SK-N-SH (cell line): ENCODE measurements at regions not wholly inside any gene's neighbourhood (a gene's known extent, or its start where the extent isn't known, plus 50 kb on each side); places are given as distances from the start of the nearest gene placed in this dataset.

Source experiments
- CTCF ChIA-PET: fragments of 300-600, 350-600 bp; formaldehyde crosslinking; extraction: SDS; loops from one replicate; lab custom pipeline; 2021; lab: Yijun Ruan, JAX
- POLR2A ChIA-PET: fragments of 350-600 bp; sonication (Branson Sonifier 250); formaldehyde crosslinking; extraction: SDS; loops from one replicate; lab custom pipeline; 2020; ENCODE audit warnings: antibody characterized with exemption, inconsistent platforms; lab: Yijun Ruan, JAX
- DNase-seq: peaks from one replicate; pipeline ENCODE4 v3.0.0; 2012
- H2AFZ ChIP-seq: fragments of 200-600 bp; sonication (generic); 2 replicates; pipeline ENCODE4 v1.8.1; 2016; ENCODE audit warnings: antibody characterized with exemption, mild to moderate bottlenecking, low read depth
- H3F3A ChIP-seq: fragments of 200-600 bp; sonication (generic); replicated peaks from 2 replicates; pipeline ENCODE3; 2016; ENCODE audit warnings: antibody characterized with exemption, mild to moderate bottlenecking; ENCODE audit not compliant: insufficient read depth
- H3K27ac ChIP-seq, 2 experiments: fragments of 200-500 bp in 1 of 2; fragments of 200-600 bp in 1 of 2; sonication (Bioruptor generic) in 1 of 2; sonication (generic), shearing (Covaris generic) in 1 of 2; 2 replicates each; pipeline versions ENCODE4 v1.5.1 to v1.6.1; 2014 to 2016; ENCODE audit warnings: low read depth in 2 of 2, inconsistent platforms in 1 of 2, low read length in 1 of 2, mild to moderate bottlenecking in 1 of 2, mixed read lengths in 1 of 2
- H3K27me3 ChIP-seq: fragments of 200-600 bp; sonication (generic), shearing (Covaris generic); 2 replicates; pipeline ENCODE4 v1.6.1; 2016; ENCODE audit warnings: mixed run types; ENCODE audit not compliant: insufficient read depth
- H3K36me3 ChIP-seq, 2 experiments: fragments of 200-500 bp in 1 of 2; fragments of 200-600 bp in 1 of 2; sonication (Bioruptor generic) in 1 of 2; sonication (generic) in 1 of 2; replicated peaks in 1 of 2; 2 replicates each; pipeline versions ENCODE3 to v1.5.1; 2014 to 2016; ENCODE audit warnings: low read length in 1 of 2, mild to moderate bottlenecking in 1 of 2; ENCODE audit not compliant: insufficient read depth in 2 of 2, control insufficient read depth in 1 of 2
- H3K4me1 ChIP-seq, 2 experiments: fragments of 200-500 bp in 1 of 2; fragments of 200-600 bp in 1 of 2; sonication (Bioruptor generic) in 1 of 2; sonication (generic), shearing (Covaris generic) in 1 of 2; 2 replicates each; pipeline versions ENCODE4 v1.5.1 to v1.6.1; 2014 to 2016; ENCODE audit warnings: low read depth in 1 of 2, low read length in 1 of 2, mixed run types in 1 of 2; ENCODE audit not compliant: insufficient read depth in 2 of 2, control insufficient read depth in 1 of 2
- H3K4me2 ChIP-seq: fragments of 200-600 bp; sonication (generic), shearing (Covaris generic); 2 replicates; pipeline ENCODE4 v1.6.1; 2017; ENCODE audit warnings: mixed run types
- H3K4me3 ChIP-seq, 2 experiments: fragments of 200-500 bp in 1 of 2; fragments of 200-600 bp in 1 of 2; sonication (Bioruptor generic) in 1 of 2; sonication (generic), shearing (Covaris generic) in 1 of 2; 2 replicates each; pipeline versions ENCODE4 v1.5.1 to v1.8.1; 2014 to 2016; ENCODE audit warnings: low read depth in 2 of 2, inconsistent platforms in 1 of 2, low read length in 1 of 2, mild to moderate bottlenecking in 1 of 2, mixed read lengths in 1 of 2, moderate library complexity in 1 of 2
- H3K79me2 ChIP-seq: fragments of 200-600 bp; sonication (generic); 2 replicates; pipeline ENCODE4 v1.8.1; 2017; ENCODE audit warnings: mild to moderate bottlenecking; ENCODE audit not compliant: insufficient read depth
- H3K9ac ChIP-seq: fragments of 200-600 bp; sonication (generic); 2 replicates; pipeline ENCODE4 v1.6.1; 2017; ENCODE audit warnings: mixed run types
- H3K9me2 ChIP-seq: fragments of 200-600 bp; sonication (generic); 2 replicates; pipeline ENCODE4 v1.6.1; 2017; ENCODE audit warnings: mixed run types
- H3K9me3 ChIP-seq: fragments of 200-600 bp; sonication (generic); 2 replicates; pipeline ENCODE4 v1.6.1; 2017; ENCODE audit warnings: mixed run types, mild to moderate bottlenecking, moderate library complexity
- H4K20me1 ChIP-seq: fragments of 200-600 bp; sonication (generic); 2 replicates; pipeline ENCODE4 v1.6.1; 2017; ENCODE audit warnings: mild to moderate bottlenecking, mixed run types; ENCODE audit not compliant: insufficient read depth
- EP300 ChIP-seq, 2 experiments: IDR thresholded peaks; 2 replicates each; pipeline versions ENCODE4 v1.4.0 to v1.6.1; 2012; ENCODE audit warnings: borderline replicate concordance in 1 of 2, low read depth in 1 of 2, low read length in 1 of 2
- EZH2phosphoT487 ChIP-seq: fragments of 200-600 bp; sonication (generic); IDR thresholded peaks from 2 replicates; pipeline ENCODE4 v1.6.1; 2017; ENCODE audit warnings: low read depth, mixed run types, mild to moderate bottlenecking, antibody characterized with exemption, moderate library complexity, borderline replicate concordance
- FOXJ3 ChIP-seq: sonication (generic); formaldehyde crosslinking; IDR thresholded peaks from 2 replicates; pipeline ENCODE4 v1.5.1; 2020; ENCODE audit warnings: mild to moderate bottlenecking, missing genetic modification reagents
- MXI1 ChIP-seq: IDR thresholded peaks from 2 replicates; pipeline ENCODE4 v1.6.1; 2012; ENCODE audit warnings: mild to moderate bottlenecking, low read depth, low read length, improper control_type of control experiment
- NRF1 ChIP-seq: IDR thresholded peaks from 2 replicates; pipeline ENCODE4 v1.6.1; 2012; ENCODE audit warnings: low read depth, mild to moderate bottlenecking, low read length
- POLR2AphosphoS5 ChIP-seq: IDR thresholded peaks from 2 replicates; pipeline ENCODE4 v1.6.1; 2012; ENCODE audit warnings: low read depth, low read length
- RAD21 ChIP-seq: IDR thresholded peaks from 2 replicates; pipeline ENCODE4 v1.6.1; 2012; ENCODE audit warnings: mild to moderate bottlenecking, low read length
- TEAD4 ChIP-seq: IDR thresholded peaks from 2 replicates; pipeline ENCODE4 v1.4.0; 2012; ENCODE audit warnings: mild to moderate bottlenecking, borderline replicate concordance; ENCODE audit not compliant: insufficient read depth
- WGBS: methylation state at CpG from one replicate; pipeline ENCODE4 v1.1.6; 2017; ENCODE audit warnings: low lambda C conversion rate; 5-methylcytosine and 5-hydroxymethylcytosine counted together
- TF ChIP-seq, protein P1 (sequence below): IDR thresholded peaks from 2 replicates; pipeline ENCODE4 v1.4.0; 2012; ENCODE audit warnings: low read depth, borderline replicate concordance
- TF ChIP-seq, protein P2 (sequence below): IDR thresholded peaks from 2 replicates; pipeline ENCODE4 v1.6.1; 2012; ENCODE audit warnings: mild to moderate bottlenecking, low read depth, low read length, moderate library complexity
- TF ChIP-seq, protein P3 (sequence below): fragments of 200-600 bp; sonication (generic); IDR thresholded peaks from 2 replicates; pipeline ENCODE4 v1.6.1; 2017; ENCODE audit warnings: antibody characterized with exemption, mild to moderate bottlenecking, moderate library complexity

GRCh38 chr5:9930156-9930555 lies 300.0 kb upstream of the TAS2R1 start:
- no peaks in the 10 kb centered on the region for H3K36me3 ChIP-seq
- TF ChIP-seq POLR2AphosphoS5 (no peak), NRF1 (no peak), TEAD4 (no peak), RAD21 (no peak), MXI1 (no peak), EZH2phosphoT487 (no peak), FOXJ3 (CRISPR knock-in tag) (no peak), EP300 (IDR thresholded peaks at IDR 0.05; ENCODE audit: borderline replicate concordance in 1 of 2, low read depth in 1 of 2, low read length in 1 of 2) (no peak)
- TF ChIP-seq, protein P1, sequence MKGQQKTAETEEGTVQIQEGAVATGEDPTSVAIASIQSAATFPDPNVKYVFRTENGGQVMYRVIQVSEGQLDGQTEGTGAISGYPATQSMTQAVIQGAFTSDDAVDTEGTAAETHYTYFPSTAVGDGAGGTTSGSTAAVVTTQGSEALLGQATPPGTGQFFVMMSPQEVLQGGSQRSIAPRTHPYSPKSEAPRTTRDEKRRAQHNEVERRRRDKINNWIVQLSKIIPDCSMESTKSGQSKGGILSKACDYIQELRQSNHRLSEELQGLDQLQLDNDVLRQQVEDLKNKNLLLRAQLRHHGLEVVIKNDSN = no peak
- TF ChIP-seq, protein P2, sequence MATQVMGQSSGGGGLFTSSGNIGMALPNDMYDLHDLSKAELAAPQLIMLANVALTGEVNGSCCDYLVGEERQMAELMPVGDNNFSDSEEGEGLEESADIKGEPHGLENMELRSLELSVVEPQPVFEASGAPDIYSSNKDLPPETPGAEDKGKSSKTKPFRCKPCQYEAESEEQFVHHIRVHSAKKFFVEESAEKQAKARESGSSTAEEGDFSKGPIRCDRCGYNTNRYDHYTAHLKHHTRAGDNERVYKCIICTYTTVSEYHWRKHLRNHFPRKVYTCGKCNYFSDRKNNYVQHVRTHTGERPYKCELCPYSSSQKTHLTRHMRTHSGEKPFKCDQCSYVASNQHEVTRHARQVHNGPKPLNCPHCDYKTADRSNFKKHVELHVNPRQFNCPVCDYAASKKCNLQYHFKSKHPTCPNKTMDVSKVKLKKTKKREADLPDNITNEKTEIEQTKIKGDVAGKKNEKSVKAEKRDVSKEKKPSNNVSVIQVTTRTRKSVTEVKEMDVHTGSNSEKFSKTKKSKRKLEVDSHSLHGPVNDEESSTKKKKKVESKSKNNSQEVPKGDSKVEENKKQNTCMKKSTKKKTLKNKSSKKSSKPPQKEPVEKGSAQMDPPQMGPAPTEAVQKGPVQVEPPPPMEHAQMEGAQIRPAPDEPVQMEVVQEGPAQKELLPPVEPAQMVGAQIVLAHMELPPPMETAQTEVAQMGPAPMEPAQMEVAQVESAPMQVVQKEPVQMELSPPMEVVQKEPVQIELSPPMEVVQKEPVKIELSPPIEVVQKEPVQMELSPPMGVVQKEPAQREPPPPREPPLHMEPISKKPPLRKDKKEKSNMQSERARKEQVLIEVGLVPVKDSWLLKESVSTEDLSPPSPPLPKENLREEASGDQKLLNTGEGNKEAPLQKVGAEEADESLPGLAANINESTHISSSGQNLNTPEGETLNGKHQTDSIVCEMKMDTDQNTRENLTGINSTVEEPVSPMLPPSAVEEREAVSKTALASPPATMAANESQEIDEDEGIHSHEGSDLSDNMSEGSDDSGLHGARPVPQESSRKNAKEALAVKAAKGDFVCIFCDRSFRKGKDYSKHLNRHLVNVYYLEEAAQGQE = no peak
- TF ChIP-seq, protein P3, sequence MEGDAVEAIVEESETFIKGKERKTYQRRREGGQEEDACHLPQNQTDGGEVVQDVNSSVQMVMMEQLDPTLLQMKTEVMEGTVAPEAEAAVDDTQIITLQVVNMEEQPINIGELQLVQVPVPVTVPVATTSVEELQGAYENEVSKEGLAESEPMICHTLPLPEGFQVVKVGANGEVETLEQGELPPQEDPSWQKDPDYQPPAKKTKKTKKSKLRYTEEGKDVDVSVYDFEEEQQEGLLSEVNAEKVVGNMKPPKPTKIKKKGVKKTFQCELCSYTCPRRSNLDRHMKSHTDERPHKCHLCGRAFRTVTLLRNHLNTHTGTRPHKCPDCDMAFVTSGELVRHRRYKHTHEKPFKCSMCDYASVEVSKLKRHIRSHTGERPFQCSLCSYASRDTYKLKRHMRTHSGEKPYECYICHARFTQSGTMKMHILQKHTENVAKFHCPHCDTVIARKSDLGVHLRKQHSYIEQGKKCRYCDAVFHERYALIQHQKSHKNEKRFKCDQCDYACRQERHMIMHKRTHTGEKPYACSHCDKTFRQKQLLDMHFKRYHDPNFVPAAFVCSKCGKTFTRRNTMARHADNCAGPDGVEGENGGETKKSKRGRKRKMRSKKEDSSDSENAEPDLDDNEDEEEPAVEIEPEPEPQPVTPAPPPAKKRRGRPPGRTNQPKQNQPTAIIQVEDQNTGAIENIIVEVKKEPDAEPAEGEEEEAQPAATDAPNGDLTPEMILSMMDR = no peak
- TF ChIP-seq, all 33 proteins: peak for 0
- H3K4me1 ChIP-seq = no peaks in the 10 kb centered on the region; a peak in 1 of 4 replicates
- no peaks in the 10 kb centered on the region for H4K20me1 ChIP-seq
- H3K4me3 ChIP-seq = no peak overlapping the region
- H3K79me2 ChIP-seq = no peaks in the 10 kb centered on the region
- no peak overlapping the region for H3K27ac ChIP-seq
- no peaks in the 10 kb centered on the region for H3K9me2 ChIP-seq
- H3F3A ChIP-seq = no peaks in the 10 kb centered on the region
- ChIA-PET POLR2A (no interaction called here), CTCF (interaction anchor here (1.3 kb wide), 1 partner anchor 25 kb away, joined by 3 read pairs; no protein-coding TSS in a partner anchor)
- H3K9me3 ChIP-seq = no peaks in the 10 kb centered on the region
- H2AFZ ChIP-seq = no peak overlapping the region
- H3K27me3 ChIP-seq = no peaks in the 10 kb centered on the region
- H3K4me2 ChIP-seq = no peak overlapping the region
- H3K9ac ChIP-seq = no peak overlapping the region
- WGBS = 60% methylated on average over 10 of the region's 10 CpGs
- no peak for DNase-seq
